Upper lobe of right lung (tissue), 1 donor: ENCODE measurements at regions not wholly inside any gene's neighbourhood (a gene's known extent, or its start where the extent isn't known, plus 50 kb on each side); places are given as distances from the start of the nearest gene placed in this dataset.

Experiments used
- ATAC-seq: fragments of 200-7000 bp; cut with Tn5 transposase; one replicate; pipeline ENCODE4 v1.9.1; 2020; ENCODE audit warnings: mild to moderate bottlenecking, moderate library complexity
- DNase-seq: peaks from one replicate; pipeline ENCODE4 v3.0.0-alpha.2; 2020
- H3K27ac ChIP-seq: fragments of 200-600 bp; one replicate; pipeline ENCODE4 v1.8.0; 2022
- H3K27me3 ChIP-seq: fragments of 200-600 bp; one replicate; pipeline ENCODE4 v1.8.0; 2022; ENCODE audit warnings: mild to moderate bottlenecking
- H3K36me3 ChIP-seq: fragments of 200-600 bp; one replicate; pipeline ENCODE4 v1.8.0; 2022
- H3K4me1 ChIP-seq: fragments of 200-600 bp; one replicate; pipeline ENCODE4 v1.8.0; 2022
- H3K4me3 ChIP-seq: fragments of 200-600 bp; one replicate; pipeline ENCODE4 v1.8.0; 2022; ENCODE audit warnings: mild to moderate bottlenecking
- H3K9me3 ChIP-seq: fragments of 200-600 bp; one replicate; pipeline ENCODE4 v1.8.0; 2022
- CTCF ChIP-seq: fragments of 200-600 bp; IDR thresholded peaks from one replicate; pipeline ENCODE4 v1.8.0; 2022; ENCODE audit warnings: antibody characterized with exemption
- intact Hi-C: fragments of 100-400 bp; cut with DNase I; formaldehyde crosslinking; loops from one replicate; pipeline ENCODE4 v1.11.0; 2022
- donor health status: DM: no; HTN: yes; CAD: no; lungs with severe emphysema.

DNA sequence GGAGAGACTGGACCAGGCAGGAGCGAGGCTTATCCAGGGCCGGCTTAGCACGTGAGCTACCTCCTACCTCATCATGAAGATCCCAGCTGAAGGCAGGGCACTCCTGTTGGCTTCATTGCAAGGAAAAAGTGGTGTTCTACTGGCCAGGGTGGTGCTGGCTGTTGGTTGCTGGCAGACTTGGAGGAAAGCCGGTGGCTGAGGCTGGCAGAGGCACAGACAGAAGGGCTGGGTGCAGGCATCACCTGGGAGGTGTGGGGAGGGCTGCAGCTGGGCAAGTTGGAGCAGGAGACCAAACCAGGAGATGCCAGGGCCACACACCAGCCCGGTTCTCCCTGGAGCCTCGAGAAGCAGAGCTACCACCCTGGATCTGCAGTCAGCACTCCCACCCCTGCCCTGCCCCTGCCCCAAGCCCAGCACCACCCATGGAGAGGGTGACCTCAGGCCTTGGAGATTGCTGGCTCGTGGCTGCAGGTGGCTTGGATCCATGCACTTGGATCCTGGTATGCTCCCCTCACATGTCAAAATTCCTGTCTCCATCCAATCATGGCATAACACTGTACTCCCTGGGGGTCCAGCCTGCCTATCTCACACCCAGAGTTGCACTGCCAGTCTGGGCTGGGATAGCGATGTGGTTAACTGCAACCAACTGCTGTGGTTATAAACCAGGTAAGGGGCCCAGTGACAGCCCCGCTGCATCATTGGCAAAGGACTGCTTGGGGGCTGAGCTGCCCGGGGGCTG, 49.7 kb downstream of the GLI2 start:
- ATAC-seq (no peak), DNase-seq (no peak)
- Histone ChIP-seq H3K4me3 (no peak overlapping the region), H3K27me3 (no peaks in the 10 kb centered on the region), H3K27ac (no peak overlapping the region), H3K4me1 (peaks cover 5% of the 10 kb centered on the region), H3K9me3 (no peaks in the 10 kb centered on the region), H3K36me3 (no peaks in the 10 kb centered on the region)
- intact Hi-C loops = no loop called here
- no peak for TF ChIP-seq CTCF

- Histone ChIP-seq H3K4me3 (no peak overlapping the region), H3K27me3 (no peaks in the 10 kb centered on the region), H3K9me3 (no peaks in the 10 kb centered on the region), H3K4me1 (peaks cover 5% of the 10 kb centered on the region), H3K27ac (no peak overlapping the region), H3K36me3 (no peaks in the 10 kb centered on the region)
- DNase-seq = no peak
- no peak for ATAC-seq
- intact Hi-C loops = no loop called here
- TF ChIP-seq CTCF = no peak
These were observed 50.6 kb downstream of the GLI2 start for GRCh38 chr2:120786038-120786960.

DNA sequence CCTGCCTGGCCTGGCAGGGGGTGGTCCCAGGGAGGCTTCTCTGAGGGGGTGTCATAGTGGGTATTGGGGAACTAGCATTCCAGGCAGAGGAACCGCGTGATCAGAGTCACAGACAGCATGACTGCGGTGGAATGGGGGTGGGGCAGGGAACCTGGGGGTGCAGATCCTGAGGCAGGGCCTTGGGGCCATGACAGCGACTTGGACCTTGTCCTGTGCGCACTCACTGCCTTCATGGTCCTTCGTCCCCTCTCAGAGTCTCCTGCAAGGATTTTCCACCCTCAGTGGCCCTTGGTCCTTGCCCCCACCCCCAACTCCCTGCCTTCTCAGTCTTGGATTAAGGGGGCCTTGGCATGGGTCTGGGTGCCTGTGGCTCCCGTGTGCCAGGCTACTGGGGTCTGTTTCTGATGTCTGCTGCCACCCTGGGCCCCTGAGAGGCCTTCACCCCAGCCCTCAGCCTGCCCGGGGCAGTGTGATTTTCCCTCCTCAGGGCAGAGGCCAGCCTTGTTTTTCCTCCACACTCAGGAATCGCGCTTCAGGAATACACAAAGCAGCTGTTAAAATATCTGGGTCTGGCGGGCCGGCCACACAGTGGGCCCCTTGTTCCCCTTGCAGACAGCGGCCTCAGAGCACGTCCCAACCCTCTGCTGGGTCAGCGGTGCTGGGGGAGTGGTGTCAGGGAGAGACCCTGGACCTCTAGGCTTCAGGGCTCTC, 51.6 kb downstream of the GLI2 start:
- Histone ChIP-seq H3K9me3 (no peaks in the 10 kb centered on the region), H3K27ac (no peak overlapping the region), H3K4me3 (no peak overlapping the region), H3K36me3 (no peaks in the 10 kb centered on the region), H3K4me1 (peaks cover 5% of the 10 kb centered on the region), H3K27me3 (no peaks in the 10 kb centered on the region)
- TF ChIP-seq CTCF = no peak
- intact Hi-C loops = no loop called here
- ATAC-seq (no peak), DNase-seq (no peak)

- Histone ChIP-seq H3K27me3 (no peaks in the 10 kb centered on the region), H3K4me3 (no peak overlapping the region), H3K4me1 (peaks cover 4% of the 10 kb centered on the region), H3K9me3 (no peaks in the 10 kb centered on the region), H3K27ac (no peak overlapping the region), H3K36me3 (no peaks in the 10 kb centered on the region)
- ATAC-seq = no peak
- DNase-seq = no peak
- no peak for TF ChIP-seq CTCF
- intact Hi-C loops = no loop called here
These were observed 52.4 kb downstream of the GLI2 start for GRCh38 chr2:120787822-120788700.
